ENCODE measurements at regions not wholly inside any gene's neighbourhood (a gene's known extent, or its start where the extent isn't known, plus 50 kb on each side); places are given as distances from the start of the nearest gene placed in this dataset.
"Not testable (repeated sequence)": the region's sequence is repeated elsewhere in the genome, so short reads cannot be mapped to it uniquely, and the experiment has no call there.

DNA sequence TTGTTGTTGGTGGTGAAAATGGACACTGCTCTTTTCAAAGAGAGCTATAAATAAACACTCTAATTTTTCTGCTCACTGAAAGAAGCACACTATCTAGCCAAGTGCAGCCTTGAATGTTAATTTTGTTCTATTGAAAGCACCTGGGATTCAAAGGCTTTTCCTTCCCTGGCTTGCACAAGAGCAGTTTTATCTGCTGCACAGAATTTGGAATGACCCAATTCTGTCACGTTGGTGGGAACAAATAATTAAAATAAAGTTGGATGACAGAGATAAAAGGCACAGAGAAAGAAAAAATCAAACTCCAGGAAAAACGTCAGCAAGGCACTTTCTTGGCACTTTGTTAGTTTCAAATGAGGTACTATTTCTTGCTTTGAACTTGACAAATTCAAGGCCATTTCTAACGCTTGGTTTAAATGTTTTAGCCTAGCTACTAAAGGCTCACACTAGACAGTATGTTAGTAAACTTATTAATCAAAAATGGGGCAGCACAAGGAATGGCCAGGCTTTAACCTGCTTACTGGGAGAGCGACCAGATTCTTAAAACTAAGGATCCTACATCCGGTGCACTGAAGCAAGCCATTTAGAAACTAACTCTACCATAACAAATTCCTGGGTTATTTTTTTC lies 145.5 kb upstream of the ARG1 start:
- no peak for DNase-seq (ENCODE audit: low read depth)

DNA sequence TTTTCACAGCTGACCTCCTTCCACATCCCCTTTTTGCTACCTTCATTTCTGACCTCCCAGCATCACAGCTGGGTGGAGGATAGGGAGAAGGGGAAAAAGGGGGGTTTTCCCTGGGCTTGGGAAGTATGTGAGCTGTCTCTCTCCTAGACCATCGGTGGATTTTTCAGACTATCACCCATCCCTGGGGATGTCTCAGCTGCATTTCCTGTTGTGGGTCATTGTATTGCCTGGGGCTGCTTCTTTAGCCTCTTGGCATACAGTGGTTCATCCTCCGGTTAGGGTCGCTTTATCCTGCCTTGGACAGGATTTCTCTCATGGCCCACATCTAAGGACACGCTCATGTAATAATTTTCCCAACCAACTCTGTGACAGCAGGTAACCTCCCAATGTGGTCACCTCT lies 142.5 kb upstream of the ARG1 start:
- no peak for DNase-seq (ENCODE audit: low read depth)

DNA sequence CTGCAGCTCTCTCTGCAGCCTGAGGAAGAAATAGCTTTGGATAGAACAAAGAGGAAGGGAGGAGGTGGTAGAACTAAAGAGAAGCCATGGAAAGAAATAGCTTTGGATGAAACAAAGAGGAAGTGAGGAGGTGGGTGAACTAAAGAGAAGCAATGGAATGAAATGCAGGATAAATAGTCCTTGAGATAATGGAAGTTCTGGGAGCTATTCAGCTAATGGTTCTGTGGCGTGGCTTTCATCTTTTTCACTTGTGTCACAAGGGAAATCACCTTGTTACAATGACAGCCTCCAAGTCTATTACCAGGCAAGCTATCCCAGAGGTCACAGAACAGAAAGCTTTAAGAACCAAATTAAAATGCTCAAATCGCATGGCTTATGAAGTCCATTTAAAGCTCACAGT lies 141.3 kb upstream of the ARG1 start:
- DNase-seq (ENCODE audit: low read depth): no peak

DNA sequence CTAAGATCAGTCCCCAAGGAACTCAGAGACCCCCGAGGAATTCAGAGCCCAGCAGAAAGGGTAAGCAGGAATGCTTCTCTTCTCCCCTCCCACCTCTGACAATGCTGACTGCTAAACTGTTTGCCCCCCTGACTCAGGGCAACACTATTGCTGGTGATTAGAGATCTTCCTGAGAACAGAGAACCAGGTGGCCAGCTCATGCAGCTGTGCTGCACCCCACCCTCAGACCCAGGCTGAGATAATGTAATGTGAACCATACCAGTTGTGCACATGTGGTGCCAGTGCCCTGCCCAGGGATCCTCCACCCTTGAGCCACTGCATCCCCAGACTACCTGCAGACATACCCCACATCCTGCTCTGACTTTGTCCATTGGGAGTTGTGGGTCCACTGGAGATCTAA lies 139.1 kb upstream of the ARG1 start:
- DNase-seq (ENCODE audit: low read depth): no peak

DNA sequence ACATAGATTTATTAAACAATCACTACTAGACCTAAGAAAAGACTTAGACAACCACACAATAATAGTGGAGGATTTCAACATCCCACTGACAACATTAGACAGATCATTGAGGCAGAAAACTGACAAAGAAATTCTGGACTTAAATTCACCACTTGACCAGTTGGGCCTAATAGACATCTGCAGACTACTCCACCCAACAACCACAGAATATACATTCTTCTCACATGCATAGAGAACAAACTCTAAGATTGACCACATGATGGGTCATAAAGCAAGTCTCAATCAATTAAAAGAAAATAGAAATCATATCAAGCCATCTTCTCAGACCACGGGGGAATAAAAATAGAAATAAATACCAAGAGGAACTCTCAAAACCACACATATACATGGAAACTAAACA lies 136.7 kb upstream of the ARG1 start:
- no peak for DNase-seq (ENCODE audit: low read depth)

DNA sequence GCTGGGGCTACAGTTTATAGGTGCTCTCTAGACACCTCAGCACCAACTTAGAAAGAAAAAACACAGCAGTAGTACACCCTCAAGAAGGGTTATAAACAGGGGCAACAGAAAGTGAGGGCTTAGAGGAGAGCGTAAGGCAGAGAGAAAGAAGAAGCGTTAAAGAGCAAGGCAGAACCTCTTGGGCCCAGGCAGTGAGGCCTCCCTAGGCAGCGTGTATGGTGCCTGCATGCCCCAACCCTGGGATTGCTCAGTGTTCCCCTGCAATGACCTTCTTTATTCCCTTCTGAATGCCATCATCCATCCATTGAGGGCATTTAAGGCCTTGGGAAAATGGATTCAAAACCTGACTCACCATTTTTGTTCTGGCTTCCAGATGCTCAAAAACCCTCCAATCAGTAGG lies 130.0 kb upstream of the ARG1 start:
- DNase-seq (ENCODE audit: low read depth): no peak

DNA sequence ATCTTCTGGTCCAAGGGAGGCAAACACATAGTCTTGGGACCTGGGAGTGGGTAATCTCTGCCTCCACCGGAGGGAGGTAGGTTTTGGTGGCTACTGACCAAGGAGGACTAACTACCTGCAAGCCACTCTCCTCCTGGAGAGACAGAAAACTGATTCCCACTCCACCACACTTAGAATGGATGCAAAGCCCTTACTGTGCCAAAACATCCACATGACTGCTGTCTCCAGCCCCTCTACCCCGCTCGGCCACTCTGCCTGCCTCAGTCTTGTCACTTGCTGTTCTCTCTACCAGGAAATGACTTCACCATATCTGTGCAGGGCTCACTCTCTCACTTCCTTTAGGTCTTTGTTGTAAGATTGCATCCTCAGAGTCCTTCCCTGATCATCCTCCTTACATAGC lies 129.5 kb upstream of the ARG1 start:
- DNase-seq (ENCODE audit: low read depth): no peak

DNA sequence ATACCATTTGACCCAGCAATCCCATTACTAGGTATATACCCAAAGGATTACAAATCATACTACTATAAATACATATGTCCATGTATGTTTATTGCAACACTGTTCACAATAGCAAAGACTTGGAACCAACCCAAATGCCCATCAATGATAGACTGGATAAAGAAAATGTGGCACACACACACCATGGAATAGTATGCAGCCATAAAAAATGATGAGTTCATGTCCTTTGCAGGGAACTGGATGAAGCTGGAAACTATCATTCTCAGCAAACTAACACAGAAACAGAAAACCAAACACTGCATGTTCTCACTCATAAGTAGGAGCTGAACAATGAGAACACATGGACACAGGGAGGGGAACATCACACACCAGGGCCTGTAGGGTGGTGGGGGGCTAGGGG lies 127.7 kb upstream of the ARG1 start:
- DNase-seq (ENCODE audit: low read depth): not testable (repeated sequence)

GRCh38 chr6:131450861-131451260 lies 122.2 kb upstream of the ARG1 start:
- no peak for DNase-seq (ENCODE audit: low read depth)

- no peak for DNase-seq (ENCODE audit: low read depth)
These were observed 121.5 kb upstream of the ARG1 start for GRCh38 chr6:131451321-131452144.

DNA sequence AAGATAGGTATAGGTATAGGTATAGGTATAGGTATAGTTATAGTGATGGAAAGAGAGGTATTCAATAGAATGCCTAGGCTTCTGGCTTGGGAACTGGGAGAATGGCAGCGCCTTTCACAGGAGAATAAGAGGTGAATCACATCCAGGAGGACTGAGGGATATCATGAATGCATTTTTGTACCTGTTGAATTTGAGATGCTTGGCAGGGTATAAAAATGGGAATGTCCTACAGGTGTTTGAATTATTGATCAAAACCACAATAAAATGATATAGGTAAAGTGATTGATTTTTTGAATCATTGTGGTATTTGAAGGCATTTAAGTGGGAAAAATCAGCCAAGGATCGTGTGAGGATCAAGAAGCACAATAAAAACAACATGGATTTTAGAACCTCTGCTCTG lies 119.2 kb upstream of the ARG1 start:
- DNase-seq (ENCODE audit: low read depth): no peak

DNA sequence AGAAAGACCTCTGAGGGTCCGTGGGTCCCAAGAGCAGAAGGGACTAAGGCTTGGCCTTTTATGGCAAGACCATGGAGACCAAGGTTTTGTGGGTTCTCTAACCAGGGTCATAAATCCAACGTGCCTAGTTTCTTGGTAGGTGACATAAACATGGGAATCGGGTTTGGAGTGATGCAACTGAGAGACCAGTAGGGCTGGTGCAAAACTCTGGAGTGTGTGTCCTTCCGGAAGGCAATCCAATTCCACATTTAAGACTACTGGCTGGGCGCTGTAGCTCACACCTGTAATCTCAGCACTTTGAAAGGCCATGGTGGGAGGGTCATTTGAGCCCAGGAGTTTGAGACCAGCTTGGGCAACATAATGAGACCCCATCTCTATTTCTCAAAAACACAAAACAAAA lies 116.5 kb upstream of the ARG1 start:
- DNase-seq (ENCODE audit: low read depth): no peak

- DNase-seq (ENCODE audit: low read depth): no peak
These were observed 114.0 kb upstream of the ARG1 start for GRCh38 chr6:131459005-131459404.

- DNase-seq (ENCODE audit: low read depth): no peak
These were observed 112.4 kb upstream of the ARG1 start for GRCh38 chr6:131460614-131461000.

DNA sequence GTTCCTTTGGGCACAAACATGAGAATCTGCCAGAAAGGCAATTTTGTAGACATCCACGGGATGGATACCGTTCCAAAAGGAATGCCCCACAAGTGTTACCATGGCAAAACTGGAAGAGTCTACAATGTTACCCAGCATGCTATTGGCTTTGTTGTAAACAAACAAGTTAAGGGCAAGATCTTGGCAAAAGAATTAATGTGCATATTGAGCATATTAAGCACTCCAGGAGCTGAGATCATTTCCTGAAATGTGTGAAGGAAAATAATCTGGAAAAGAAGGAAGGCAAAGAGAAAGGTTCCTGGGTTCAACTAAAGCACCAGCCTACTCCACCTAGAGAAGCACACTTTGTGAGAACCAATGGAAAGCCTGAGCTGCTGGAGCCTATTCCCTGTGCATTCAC lies 103.9 kb upstream of the ARG1 start:
- DNase-seq (ENCODE audit: low read depth): no peak

GRCh38 chr6:131470534-131470933 lies 102.5 kb upstream of the ARG1 start:
- no peak for DNase-seq (ENCODE audit: low read depth)

GRCh38 chr6:131471331-131471730 lies 101.7 kb upstream of the ARG1 start:
- DNase-seq (ENCODE audit: low read depth): no peak

DNA sequence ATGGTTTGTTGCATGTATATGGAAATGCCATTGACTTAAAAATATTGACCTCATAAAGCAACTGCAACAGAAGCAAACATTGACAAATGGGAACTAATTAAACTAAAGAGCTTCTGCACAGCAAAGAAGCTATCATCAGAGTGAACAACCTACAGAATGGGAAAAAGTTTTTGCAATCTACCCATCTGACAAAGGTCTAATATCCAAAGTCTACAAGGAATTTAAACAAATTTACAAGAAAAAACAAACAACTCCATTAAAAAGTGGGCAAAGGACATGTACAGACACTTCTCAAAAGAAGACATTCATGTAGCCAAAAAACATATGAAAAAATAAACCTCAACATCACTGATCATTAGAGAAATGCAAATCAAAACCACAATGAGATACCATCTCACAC lies 99.7 kb upstream of the ARG1 start:
- not testable (repeated sequence) for DNase-seq (ENCODE audit: low read depth)

DNA sequence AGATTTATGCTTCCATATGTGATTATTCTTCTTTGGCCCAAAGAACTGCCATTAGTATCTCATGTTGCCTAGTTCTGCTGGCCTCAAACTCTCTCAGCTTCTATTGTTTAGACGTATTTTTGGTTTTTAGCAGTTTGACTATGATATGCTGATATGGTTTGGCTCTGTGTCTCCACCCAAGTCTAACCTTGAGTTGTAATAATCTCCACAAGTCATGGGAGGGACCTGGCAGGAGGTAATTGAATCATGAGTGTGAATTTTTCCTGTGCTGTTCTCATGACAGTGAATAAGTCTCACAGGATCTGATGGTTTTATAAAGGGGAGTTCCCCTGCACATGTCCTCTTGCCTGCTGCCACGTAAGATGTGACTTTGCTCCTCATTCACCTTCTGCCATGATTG lies 96.7 kb upstream of the ARG1 start:
- no peak for DNase-seq (ENCODE audit: low read depth)

DNA sequence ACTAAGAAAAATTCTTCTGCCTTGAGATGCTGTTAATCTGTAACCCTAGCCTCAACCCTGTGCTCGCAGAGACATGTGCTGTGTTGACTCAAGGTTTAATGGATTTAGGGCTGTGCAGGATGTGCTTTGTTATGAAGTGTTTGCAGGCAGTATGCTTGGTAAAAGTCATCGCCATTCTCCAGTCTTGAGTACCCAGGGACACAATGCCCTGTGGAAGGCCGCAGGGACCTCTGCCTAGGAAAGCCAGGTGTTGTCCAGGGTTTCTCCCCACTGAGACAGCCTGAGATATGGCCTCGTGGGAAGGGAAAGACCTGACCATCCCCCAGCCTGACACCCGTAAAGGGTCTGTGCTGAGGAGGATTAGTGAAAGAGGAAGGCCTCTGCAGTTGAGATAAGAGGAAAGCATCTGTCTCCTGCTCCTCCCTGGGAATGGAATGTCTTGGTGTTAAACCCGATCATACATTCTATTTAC lies 94.2 kb upstream of the ARG1 start:
- not testable (repeated sequence) for DNase-seq (ENCODE audit: low read depth)

- DNase-seq (ENCODE audit: low read depth): no peak
These were observed 86.4 kb upstream of the ARG1 start for GRCh38 chr6:131486608-131487007.

- no peak for DNase-seq (ENCODE audit: low read depth)
These were observed 84.2 kb upstream of the ARG1 start for GRCh38 chr6:131488780-131489179.

DNA sequence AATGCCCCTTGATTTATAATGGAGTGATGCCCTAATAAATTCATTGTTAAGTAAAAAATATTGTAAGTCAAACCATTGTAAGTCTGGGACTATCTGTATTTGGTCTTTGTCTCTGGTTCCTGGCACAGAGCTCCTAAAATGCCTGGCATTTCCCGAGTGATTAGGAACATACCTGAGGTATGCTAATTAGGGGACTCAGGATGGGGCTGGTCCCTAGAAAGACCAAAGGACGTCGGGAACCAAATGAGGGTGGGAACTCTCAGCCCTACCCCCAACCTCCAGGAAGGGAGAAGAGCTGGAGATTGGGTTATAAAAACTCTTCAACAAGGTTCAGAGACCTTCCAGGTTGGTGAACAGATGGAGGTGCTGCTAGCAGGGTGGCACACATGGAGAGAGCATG lies 82.6 kb upstream of the ARG1 start:
- no peak for DNase-seq (ENCODE audit: low read depth)

All from forelimb muscle (tissue), 1 donor.